ENCODE measurements at regions not wholly inside any gene's neighbourhood (a gene's known extent, or its start where the extent isn't known, plus 50 kb on each side); places are given as distances from the start of the nearest gene placed in this dataset.
"Not testable (repeated sequence)": the region's sequence is repeated elsewhere in the genome, so short reads cannot be mapped to it uniquely, and the experiment has no call there.

- Mint-ChIP-seq H3K27me3 (ENCODE audit: low read depth) (no peaks in the 10 kb centered on the region), H3K36me3 (ENCODE audit: low read depth) (no peaks in the 10 kb centered on the region), H3K9me3 (ENCODE audit: insufficient read depth) (no peaks in the 10 kb centered on the region), H3K27ac (no peak overlapping the region), H3K4me3 (no peak overlapping the region), H3K4me1 (ENCODE audit: low read depth) (no peaks in the 10 kb centered on the region)
- DNase-seq, result no peak
- ATAC-seq, result no peak
- CTCF ChIA-PET, result no interaction called here
- POLR2A ChIA-PET, result no interaction called here
Observed at GRCh38 chr13:44679597-44679996, 103.5 kb upstream of the TSC22D1 start.

DNA sequence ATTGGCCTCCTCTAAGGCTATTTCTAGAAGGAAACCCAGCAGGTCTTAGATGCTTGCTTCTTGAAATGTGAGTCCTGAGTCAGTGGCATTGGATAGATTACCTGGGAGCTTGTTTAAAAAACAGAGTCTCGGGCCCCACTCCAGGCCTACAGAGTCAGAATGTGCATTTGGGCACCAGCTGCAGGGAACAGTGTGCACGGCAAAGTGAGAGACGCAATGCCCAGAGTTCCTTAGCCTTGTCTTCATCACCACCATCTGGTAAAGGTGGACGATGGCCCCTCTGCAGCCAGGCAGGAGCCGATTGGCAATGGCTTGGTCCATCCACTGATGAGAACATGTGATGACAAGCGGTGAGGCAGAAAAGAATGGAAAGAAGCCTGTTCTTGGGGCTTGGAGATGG is 102.1 kb upstream of the TSC22D1 start:
- H3K27ac Mint-ChIP-seq, result no peak overlapping the region
- no peaks in the 10 kb centered on the region for H3K4me1 Mint-ChIP-seq (ENCODE audit: low read depth)
- ChIA-PET CTCF (no interaction called here), POLR2A (no interaction called here)
- no peaks in the 10 kb centered on the region for H3K27me3 Mint-ChIP-seq (ENCODE audit: low read depth)
- ATAC-seq (no peak), DNase-seq (no peak)
- H3K36me3 Mint-ChIP-seq (ENCODE audit: low read depth), result no peaks in the 10 kb centered on the region
- no peaks in the 10 kb centered on the region for H3K9me3 Mint-ChIP-seq (ENCODE audit: insufficient read depth)
- H3K4me3 Mint-ChIP-seq, result no peak overlapping the region

GRCh38 chr13:44676534-44676933 is 100.4 kb upstream of the TSC22D1 start:
- ATAC-seq (no peak), DNase-seq (no peak)
- Mint-ChIP-seq H3K4me1 (ENCODE audit: low read depth) (no peaks in the 10 kb centered on the region), H3K9me3 (ENCODE audit: insufficient read depth) (no peaks in the 10 kb centered on the region), H3K36me3 (ENCODE audit: low read depth) (no peaks in the 10 kb centered on the region), H3K27me3 (ENCODE audit: low read depth) (peaks cover 2% of the 10 kb centered on the region), H3K27ac (no peak overlapping the region), H3K4me3 (no peak overlapping the region)
- CTCF ChIA-PET, result no interaction called here
- POLR2A ChIA-PET, result no interaction called here

- no peak for ATAC-seq
Observed at GRCh38 chr13:44669534-44669933, 93.4 kb upstream of the TSC22D1 start.

DNA sequence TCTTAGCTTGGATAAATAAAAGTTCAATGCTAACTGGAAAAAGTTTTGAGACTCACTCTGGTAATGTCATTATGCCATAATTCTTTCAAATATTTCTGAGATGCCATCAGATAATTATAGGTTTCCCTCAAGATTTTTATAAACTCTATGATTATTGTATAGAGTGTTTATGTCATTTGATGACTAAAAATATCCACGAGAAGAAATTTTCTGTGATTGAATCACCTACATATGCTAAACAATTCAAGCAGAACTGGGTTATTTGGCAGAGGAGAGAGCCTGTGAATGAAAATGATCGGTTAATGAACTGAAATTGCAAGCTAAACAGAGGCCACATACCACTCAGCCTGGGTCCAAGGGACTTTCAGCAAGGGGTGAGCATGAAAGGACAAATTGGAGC is 92.6 kb upstream of the TSC22D1 start:
- peaks cover 2% of the 10 kb centered on the region for H3K27me3 Mint-ChIP-seq (ENCODE audit: low read depth)
- no peak overlapping the region for H3K4me3 Mint-ChIP-seq
- H3K27ac Mint-ChIP-seq, result no peak overlapping the region
- DNase-seq (no peak), ATAC-seq (no peak)
- ChIA-PET POLR2A (no interaction called here), CTCF (no interaction called here)
- no peaks in the 10 kb centered on the region for H3K4me1 Mint-ChIP-seq (ENCODE audit: low read depth)
- no peaks in the 10 kb centered on the region for H3K36me3 Mint-ChIP-seq (ENCODE audit: low read depth)
- H3K9me3 Mint-ChIP-seq (ENCODE audit: insufficient read depth), result no peaks in the 10 kb centered on the region

More at GRCh38 chr13:44669534-44669933, 93.4 kb upstream of the TSC22D1 start:
- H3K36me3 Mint-ChIP-seq (ENCODE audit: low read depth), result no peaks in the 10 kb centered on the region
- ChIA-PET CTCF (no interaction called here), POLR2A (no interaction called here)
- DNase-seq, result no peak
- no peaks in the 10 kb centered on the region for H3K9me3 Mint-ChIP-seq (ENCODE audit: insufficient read depth)
- H3K4me3 Mint-ChIP-seq, result no peak overlapping the region
- peaks cover 2% of the 10 kb centered on the region for H3K27me3 Mint-ChIP-seq (ENCODE audit: low read depth)
- H3K27ac Mint-ChIP-seq, result no peak overlapping the region
- H3K4me1 Mint-ChIP-seq (ENCODE audit: low read depth), result no peaks in the 10 kb centered on the region

DNA sequence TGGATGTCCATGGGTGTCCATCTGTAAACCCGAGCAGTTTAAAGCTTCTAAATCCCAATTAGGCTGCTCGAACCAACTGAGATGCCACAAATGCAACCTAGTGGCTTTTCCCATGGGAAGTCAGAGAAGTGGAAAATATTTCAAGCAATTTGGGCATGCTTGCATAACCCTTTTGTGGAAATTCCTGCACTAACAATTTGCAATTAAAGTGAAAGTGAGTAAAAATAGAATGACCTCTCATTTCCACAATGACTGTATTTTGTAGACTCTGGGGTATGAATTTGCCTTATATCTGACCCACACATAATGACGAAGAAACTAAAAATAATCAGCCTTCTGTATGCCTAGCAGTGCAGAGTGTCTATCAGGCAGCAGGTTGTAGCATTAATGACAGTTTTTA is 91.8 kb upstream of the TSC22D1 start:
- DNase-seq (no peak), ATAC-seq (no peak)
- CTCF ChIA-PET, result no interaction called here
- no peak overlapping the region for H3K27ac Mint-ChIP-seq
- peaks cover 2% of the 10 kb centered on the region for H3K27me3 Mint-ChIP-seq (ENCODE audit: low read depth)
- H3K9me3 Mint-ChIP-seq (ENCODE audit: insufficient read depth), result no peaks in the 10 kb centered on the region
- POLR2A ChIA-PET, result no interaction called here
- H3K4me1 Mint-ChIP-seq (ENCODE audit: low read depth), result no peaks in the 10 kb centered on the region
- no peak overlapping the region for H3K4me3 Mint-ChIP-seq
- H3K36me3 Mint-ChIP-seq (ENCODE audit: low read depth), result no peaks in the 10 kb centered on the region

DNA sequence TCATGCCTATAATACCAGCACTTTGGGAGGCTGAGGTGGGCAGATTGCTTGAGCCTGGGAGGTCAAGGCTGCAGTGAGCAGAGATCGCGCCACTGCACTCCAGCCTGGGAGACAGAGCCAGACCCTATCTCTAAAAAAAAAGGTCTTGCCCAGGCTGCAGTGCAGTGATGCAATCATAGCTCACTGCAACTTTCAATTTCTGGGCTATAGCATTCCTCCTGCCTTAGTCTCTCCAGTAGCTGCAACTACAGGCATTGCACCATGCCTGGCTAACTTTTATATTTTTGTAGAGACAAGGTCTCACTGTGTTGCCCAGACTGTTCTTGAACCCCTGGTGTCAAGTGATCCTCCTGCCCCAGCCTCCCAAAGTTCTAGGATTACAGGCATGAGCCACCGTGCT is 90.4 kb upstream of the TSC22D1 start:
- H3K36me3 Mint-ChIP-seq (ENCODE audit: low read depth); CTCF ChIA-PET; H3K4me1 Mint-ChIP-seq (ENCODE audit: low read depth); H3K9me3 Mint-ChIP-seq (ENCODE audit: insufficient read depth); ATAC-seq; H3K27me3 Mint-ChIP-seq (ENCODE audit: low read depth); POLR2A ChIA-PET; H3K27ac Mint-ChIP-seq; DNase-seq; H3K4me3 Mint-ChIP-seq: not testable (repeated sequence)

DNA sequence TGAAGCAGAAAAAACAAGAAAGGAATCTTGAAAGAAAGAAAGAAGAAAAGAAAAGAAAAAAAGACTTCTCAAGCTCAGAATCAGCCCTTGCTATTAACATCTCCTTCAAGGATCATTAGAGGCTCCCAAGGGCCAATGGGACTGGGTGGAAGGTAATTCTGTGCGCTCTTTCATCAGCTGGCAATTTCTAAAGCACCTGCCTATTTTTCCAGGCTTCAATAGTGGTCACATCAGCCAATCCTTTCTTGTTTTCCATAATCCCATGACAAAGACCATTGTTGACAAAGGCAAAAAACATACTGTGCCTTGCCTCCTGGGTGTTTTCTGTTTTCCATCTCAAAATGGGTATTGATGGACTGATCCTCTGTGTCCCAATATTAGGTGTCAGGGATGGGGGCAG is 88.2 kb upstream of the TSC22D1 start:
- Mint-ChIP-seq H3K27ac (no peak overlapping the region), H3K4me1 (ENCODE audit: low read depth) (no peaks in the 10 kb centered on the region), H3K36me3 (ENCODE audit: low read depth) (no peaks in the 10 kb centered on the region), H3K4me3 (no peak overlapping the region), H3K27me3 (ENCODE audit: low read depth) (peaks cover 3% of the 10 kb centered on the region), H3K9me3 (ENCODE audit: insufficient read depth) (no peaks in the 10 kb centered on the region)
- POLR2A ChIA-PET, result no interaction called here
- DNase-seq, result no peak
- CTCF ChIA-PET, result no interaction called here
- no peak for ATAC-seq

- peaks cover 3% of the 10 kb centered on the region for H3K27me3 Mint-ChIP-seq (ENCODE audit: low read depth)
- no peaks in the 10 kb centered on the region for H3K4me1 Mint-ChIP-seq (ENCODE audit: low read depth)
- H3K4me3 Mint-ChIP-seq, result no peak overlapping the region
- H3K9me3 Mint-ChIP-seq (ENCODE audit: insufficient read depth), result no peaks in the 10 kb centered on the region
- ChIA-PET POLR2A (no interaction called here), CTCF (no interaction called here)
- no peaks in the 10 kb centered on the region for H3K36me3 Mint-ChIP-seq (ENCODE audit: low read depth)
- H3K27ac Mint-ChIP-seq, result no peak overlapping the region
- no peak for ATAC-seq
- no peak for DNase-seq
Observed at GRCh38 chr13:44662515-44662914, 86.4 kb upstream of the TSC22D1 start.

DNA sequence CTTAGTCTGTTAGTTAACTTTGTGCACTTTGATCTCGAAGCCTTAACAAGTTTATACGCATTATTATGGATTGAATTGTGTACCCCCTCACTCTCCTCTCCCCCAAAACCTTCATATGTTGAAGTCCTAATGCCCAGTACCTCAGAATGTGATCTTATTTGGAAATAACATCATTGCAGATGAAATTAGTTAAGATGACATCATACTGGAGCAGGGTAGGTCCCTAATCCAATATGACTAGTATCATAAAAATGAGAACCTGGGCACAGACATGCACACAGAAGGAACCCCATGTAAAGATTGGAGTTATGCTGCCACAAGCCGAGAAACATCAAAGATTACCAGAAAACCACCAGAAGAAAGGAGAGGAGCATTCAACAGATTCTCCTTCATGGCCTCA is 85.8 kb upstream of the TSC22D1 start:
- DNase-seq (no peak), ATAC-seq (no peak)
- no peaks in the 10 kb centered on the region for H3K9me3 Mint-ChIP-seq (ENCODE audit: insufficient read depth)
- POLR2A ChIA-PET, result no interaction called here
- H3K36me3 Mint-ChIP-seq (ENCODE audit: low read depth), result no peaks in the 10 kb centered on the region
- CTCF ChIA-PET, result no interaction called here
- peaks cover 3% of the 10 kb centered on the region for H3K27me3 Mint-ChIP-seq (ENCODE audit: low read depth)
- no peaks in the 10 kb centered on the region for H3K4me1 Mint-ChIP-seq (ENCODE audit: low read depth)
- no peak overlapping the region for H3K27ac Mint-ChIP-seq
- no peak overlapping the region for H3K4me3 Mint-ChIP-seq

GRCh38 chr13:44660050-44660449 is 83.9 kb upstream of the TSC22D1 start:
- H3K4me1 Mint-ChIP-seq (ENCODE audit: low read depth), result no peaks in the 10 kb centered on the region
- H3K27ac Mint-ChIP-seq, result no peak overlapping the region
- no peak for DNase-seq
- POLR2A ChIA-PET, result no interaction called here
- CTCF ChIA-PET, result no interaction called here
- H3K27me3 Mint-ChIP-seq (ENCODE audit: low read depth), result peaks cover 3% of the 10 kb centered on the region
- no peak for ATAC-seq
- H3K4me3 Mint-ChIP-seq, result no peak overlapping the region
- no peaks in the 10 kb centered on the region for H3K9me3 Mint-ChIP-seq (ENCODE audit: insufficient read depth)
- H3K36me3 Mint-ChIP-seq (ENCODE audit: low read depth), result no peaks in the 10 kb centered on the region

DNA sequence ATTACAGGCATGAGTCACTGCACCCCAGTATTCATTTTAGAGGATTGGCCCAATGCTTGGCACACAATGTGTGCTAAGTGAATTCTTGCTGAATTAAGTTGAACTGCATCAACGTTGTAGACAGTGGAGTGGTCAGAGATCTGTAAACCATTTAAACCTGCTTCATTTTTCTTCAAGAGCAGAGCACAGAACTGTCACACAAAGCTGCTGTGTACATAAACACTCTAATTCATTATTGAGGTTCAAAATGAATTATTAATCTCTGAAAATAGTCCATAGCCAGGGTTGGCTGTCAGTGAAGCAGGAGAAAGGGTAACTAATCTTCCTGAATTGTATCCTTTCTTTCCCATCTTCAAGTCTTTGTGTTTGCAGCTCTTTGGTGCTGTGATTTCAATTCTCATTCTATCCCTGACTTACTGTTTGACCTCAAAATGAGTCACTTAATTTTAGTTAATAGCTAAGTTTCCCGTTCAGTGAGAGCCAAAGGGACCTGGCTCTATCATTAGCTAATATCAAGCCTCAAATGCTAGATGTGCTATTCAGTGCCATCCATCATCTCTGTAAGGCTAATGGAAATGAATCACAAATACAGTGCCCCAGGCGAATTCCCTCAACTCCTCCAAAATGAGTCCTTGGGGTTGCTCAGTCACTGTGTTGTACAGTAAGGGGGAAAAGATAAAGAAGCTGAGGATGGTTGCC is 77.0 kb upstream of the TSC22D1 start:
- Mint-ChIP-seq H3K27ac (no peak overlapping the region), H3K9me3 (ENCODE audit: insufficient read depth) (no peaks in the 10 kb centered on the region), H3K27me3 (ENCODE audit: low read depth) (peaks cover 11% of the 10 kb centered on the region), H3K4me3 (no peak overlapping the region), H3K36me3 (ENCODE audit: low read depth) (no peaks in the 10 kb centered on the region), H3K4me1 (ENCODE audit: low read depth) (peaks cover 15% of the 10 kb centered on the region)
- ATAC-seq, result no peak
- POLR2A ChIA-PET, result no interaction called here
- no peak for DNase-seq
- CTCF ChIA-PET, result no interaction called here

DNA sequence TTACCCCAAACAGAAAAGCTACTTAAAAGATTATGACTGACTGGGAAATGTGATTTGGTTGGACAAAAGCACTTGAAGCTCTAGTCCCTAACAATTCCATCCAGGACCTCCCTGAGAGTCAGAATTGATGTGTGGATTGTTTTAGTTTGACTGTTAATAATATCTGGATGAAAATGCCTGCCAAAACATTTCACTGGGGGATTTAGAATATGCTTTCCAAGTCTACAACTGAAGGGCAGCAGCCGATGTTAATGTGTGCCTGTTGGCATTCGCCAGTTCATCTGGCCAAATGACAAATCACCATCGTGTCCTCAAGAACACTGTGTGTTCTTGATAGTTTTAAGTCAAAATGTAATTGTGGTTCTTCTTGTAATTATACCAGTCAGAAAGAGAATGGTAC is 76.0 kb upstream of the TSC22D1 start:
- DNase-seq (no peak), ATAC-seq (no peak)
- Mint-ChIP-seq H3K27me3 (ENCODE audit: low read depth) (peaks cover 11% of the 10 kb centered on the region), H3K4me3 (no peak overlapping the region), H3K4me1 (ENCODE audit: low read depth) (peaks cover 15% of the 10 kb centered on the region), H3K27ac (no peak overlapping the region), H3K9me3 (ENCODE audit: insufficient read depth) (no peaks in the 10 kb centered on the region), H3K36me3 (ENCODE audit: low read depth) (no peaks in the 10 kb centered on the region)
- ChIA-PET POLR2A (no interaction called here), CTCF (no interaction called here)
